Ovary (tissue), 7 donors: ENCODE measurements at regions not wholly inside any gene's neighbourhood (a gene's known extent, or its start where the extent isn't known, plus 50 kb on each side); places are given as distances from the start of the nearest gene placed in this dataset.

Experiments
- DNase-seq, 5 donors: peaks; one replicate each; pipeline ENCODE4 v3.0.0-alpha.2; 2019 to 2020
- H3K27ac ChIP-seq, 2 donors: fragments of 200-600 bp; one replicate each; pipeline versions ENCODE4 v1.5.1 to v1.8.0; 2019 to 2022
- H3K27me3 ChIP-seq: fragments of 200-600 bp; one replicate; pipeline ENCODE4 v1.8.0; 2022
- H3K36me3 ChIP-seq: fragments of 200-600 bp; sonication (generic); one replicate; pipeline ENCODE4 v1.5.1; 2019
- H3K4me1 ChIP-seq: one replicate; pipeline ENCODE4 v1.8.1; 2013; ENCODE audit warnings: mild to moderate bottlenecking, moderate library complexity; ENCODE audit not compliant: insufficient read depth
- H3K4me3 ChIP-seq: fragments of 200-600 bp; sonication (generic); one replicate; pipeline ENCODE4 v1.5.1; 2017
- H3K9me3 ChIP-seq, 2 donors: fragments of 200-600 bp in 1 of 2; sonication (generic) in 1 of 2; one replicate each; pipeline versions ENCODE4 v1.5.1 to v1.8.1; 2013 to 2019; ENCODE audit warnings: mild to moderate bottlenecking in 1 of 2, moderate library complexity in 1 of 2
- CTCF ChIP-seq, 3 donors: fragments of 450-650 bp in 2 of 3; fragments of 200-600 bp in 1 of 3; IDR thresholded peaks; one replicate each; pipeline versions ENCODE4 v1.5.1 to v1.8.0; 2016 to 2022; ENCODE audit warnings: antibody characterized with exemption in 3 of 3, mild to moderate bottlenecking in 1 of 3
- EP300 ChIP-seq: sonication (generic); formaldehyde crosslinking; IDR thresholded peaks from one replicate; pipeline ENCODE4 v1.6.1; 2017; ENCODE audit warnings: antibody characterized with exemption
- POLR2A ChIP-seq: fragments of 450-650 bp; IDR thresholded peaks from one replicate; pipeline ENCODE4 v1.6.1; 2017; ENCODE audit warnings: antibody characterized with exemption, mild to moderate bottlenecking, moderate library complexity
- WGBS, 3 donors: extraction: QIAGEN DNeasy Blood & Tissue Kit in 1 of 3; methylation state at CpG; one replicate each; pipeline versions ENCODE4 v1.1.5 to v1.1.7; 2013 to 2017; 5-methylcytosine and 5-hydroxymethylcytosine counted together
- intact Hi-C, 4 donors: fragments of 100-400 bp; cut with DNase I; formaldehyde crosslinking; loops; one replicate each; pipeline versions ENCODE4 v1.11.0 to v1.15.1; 2022 to 2023
- donor health status: DM: no; HTN: no; CAD: no; lungs with moderate emphysema.
- donor health status: DM: no; HTN: no; CAD: no.
- donor health status: Bipolar disorder and iron deficiency.
- donor health status: DM: no; HTN: no; CAD: no.
- donor health status: DM: yes; HTN: yes; CAD: no.

GRCh38 chr6:92341201-92341600, 1078.2 kb downstream of the EPHA7 start:
- TF ChIP-seq CTCF (IDR thresholded peaks at IDR 0.05) (no peak), EP300 (no peak), POLR2A (no peak)
- WGBS, 3 donors, result 65 to 79% (median 70%) methylated on average over 3 of the region's 3 CpGs
- Histone ChIP-seq H3K9me3 (no peaks in the 10 kb centered on the region), H3K27ac (no peak overlapping the region), H3K36me3 (no peaks in the 10 kb centered on the region), H3K27me3 (no peaks in the 10 kb centered on the region), H3K4me3 (no peak overlapping the region), H3K4me1 (no peaks in the 10 kb centered on the region)
- no peak for DNase-seq
- intact Hi-C loops, result no loop called here

- TF ChIP-seq CTCF (IDR thresholded peaks at IDR 0.05) (no peak), EP300 (no peak), POLR2A (no peak)
- H3K4me3 ChIP-seq, result no peak overlapping the region
- H3K27ac ChIP-seq, result no peak overlapping the region
- no peaks in the 10 kb centered on the region for H3K36me3 ChIP-seq
- H3K4me1 ChIP-seq, result no peaks in the 10 kb centered on the region
- no peak for DNase-seq
- intact Hi-C loops, result no loop called here
- WGBS, 3 donors, result 73 to 82% (median 74%) methylated on average over 4 of the region's 4 CpGs
- no peaks in the 10 kb centered on the region for H3K27me3 ChIP-seq
- no peaks in the 10 kb centered on the region for H3K9me3 ChIP-seq
Measured at GRCh38 chr6:92339936-92340640, 1079.3 kb downstream of the EPHA7 start.

- Histone ChIP-seq H3K4me3 (no peak overlapping the region), H3K9me3 (no peaks in the 10 kb centered on the region), H3K4me1 (no peaks in the 10 kb centered on the region), H3K27ac (no peak overlapping the region), H3K27me3 (no peaks in the 10 kb centered on the region), H3K36me3 (no peaks in the 10 kb centered on the region)
- WGBS, 3 donors, result 50 to 53% (median 52%) methylated on average over 2 of the region's 2 CpGs
- intact Hi-C loops, result no loop called here
- no peak for DNase-seq
- TF ChIP-seq CTCF (IDR thresholded peaks at IDR 0.05), result no peak
- TF ChIP-seq EP300, result no peak
- no peak for TF ChIP-seq POLR2A
Measured at GRCh38 chr6:92337571-92337970, 1081.8 kb downstream of the EPHA7 start.

- H3K27me3 ChIP-seq, result no peaks in the 10 kb centered on the region
- H3K27ac ChIP-seq, result no peak overlapping the region
- TF ChIP-seq EP300 (no peak), CTCF (IDR thresholded peaks at IDR 0.05) (no peak), POLR2A (no peak)
- 57 to 63% (median 61%) methylated on average over 7 of the region's 7 CpGs for WGBS, 3 donors
- H3K4me3 ChIP-seq, result no peak overlapping the region
- H3K9me3 ChIP-seq, result no peaks in the 10 kb centered on the region
- intact Hi-C loops, result no loop called here
- no peaks in the 10 kb centered on the region for H3K4me1 ChIP-seq
- no peak for DNase-seq
- no peaks in the 10 kb centered on the region for H3K36me3 ChIP-seq
Measured at GRCh38 chr6:92329208-92329847, 1090.0 kb downstream of the EPHA7 start.
